ENCODE measurements at regions not wholly inside any gene's neighbourhood (a gene's known extent, or its start where the extent isn't known, plus 50 kb on each side); places are given as distances from the start of the nearest gene placed in this dataset.

GRCh38 chr12:94078736-94079509 is 69.5 kb upstream of the PLXNC1 start:
- TF ChIP-seq SIN3A (IDR thresholded peaks at IDR 0.05; ENCODE audit: low read depth) (no peak), ZBTB33 (IDR thresholded peaks at IDR 0.05; ENCODE audit: extremely low read depth, insufficient replicate concordance, low read length) (no peak), POLR2AphosphoS5 (IDR thresholded peaks at IDR 0.05; ENCODE audit: low read depth, low read length) (no peak)
- ChIA-PET RAD21 (ENCODE audit: low non-redundant PET in 1 of 2, low total read pairs in 2 of 2, uncharacterized antibody in 2 of 2, unreplicated experiment in 2 of 2) (no interaction called here), POLR2A (no interaction called here), CTCF (no interaction called here)
- no peak overlapping the region for H3K9ac ChIP-seq (ENCODE audit: low read length)
- H3K4me3 ChIP-seq (replicated peaks in 1 of 2; ENCODE audit: low read depth in 1 of 2, low read length in 2 of 2) = no peak overlapping the region
- BruUV-seq (replicated peaks) = no TSS peak
- H3K79me2 ChIP-seq (ENCODE audit: insufficient read depth, low read length) = no peaks in the 10 kb centered on the region
- DNase-seq (ENCODE audit: low read depth, low spot score) (no peak), ATAC-seq (no peak)
- H3K9me3 ChIP-seq (ENCODE audit: control insufficient read depth in 1 of 2, insufficient read depth in 1 of 2, low read depth in 1 of 2, low read length in 2 of 2) = no peaks in the 10 kb centered on the region
- no peaks in the 10 kb centered on the region for H3K36me3 ChIP-seq (ENCODE audit: control insufficient read depth in 1 of 2, insufficient read depth in 2 of 2, low read length in 2 of 2)
- H3K27me3 ChIP-seq (ENCODE audit: insufficient read depth, low read length) = no peaks in the 10 kb centered on the region
- H3K27ac ChIP-seq (ENCODE audit: low read depth, low read length) = no peak overlapping the region
- H3K9me2 ChIP-seq (ENCODE audit: insufficient read depth) = no peaks in the 10 kb centered on the region
- H4K20me1 ChIP-seq (ENCODE audit: insufficient read depth) = no peaks in the 10 kb centered on the region
- intact Hi-C loops (cut with micrococcal nuclease) = no loop called here
- 0 out of 4 replicates have a peak, but pooled peaks cover 0 to 3% of the 10 kb centered on the region in 2 experiments for H3K4me1 ChIP-seq (ENCODE audit: control insufficient read depth in 1 of 2, insufficient read depth in 2 of 2, low read length in 2 of 2)
- no peak overlapping the region for H3K4me2 ChIP-seq (ENCODE audit: low read length)
- no peak overlapping the region for H2AFZ ChIP-seq (ENCODE audit: low read depth, low read length, poor library complexity, severe bottlenecking)

GRCh38 chr12:94079566-94080340 is 68.6 kb upstream of the PLXNC1 start:
- no TSS peak for BruUV-seq (replicated peaks)
- H3K36me3 ChIP-seq (ENCODE audit: control insufficient read depth in 1 of 2, insufficient read depth in 2 of 2, low read length in 2 of 2) = no peaks in the 10 kb centered on the region
- no peaks in the 10 kb centered on the region for H4K20me1 ChIP-seq (ENCODE audit: insufficient read depth)
- RAD21 ChIA-PET (ENCODE audit: low non-redundant PET in 1 of 2, low total read pairs in 2 of 2, uncharacterized antibody in 2 of 2, unreplicated experiment in 2 of 2) = no interaction called here
- intact Hi-C loops (cut with micrococcal nuclease) = no loop called here
- no peak overlapping the region for H3K4me2 ChIP-seq (ENCODE audit: low read length)
- no peaks in the 10 kb centered on the region for H3K27me3 ChIP-seq (ENCODE audit: insufficient read depth, low read length)
- no peak overlapping the region for H3K4me3 ChIP-seq (replicated peaks in 1 of 2; ENCODE audit: low read depth in 1 of 2, low read length in 2 of 2)
- H3K9ac ChIP-seq (ENCODE audit: low read length) = no peak overlapping the region
- no peaks in the 10 kb centered on the region for H3K79me2 ChIP-seq (ENCODE audit: insufficient read depth, low read length)
- no peak for DNase-seq (ENCODE audit: low read depth, low spot score)
- no peak overlapping the region for H3K27ac ChIP-seq (ENCODE audit: low read depth, low read length)
- TF ChIP-seq ELF1 (IDR thresholded peaks at IDR 0.05; ENCODE audit: borderline replicate concordance, low read depth) (no peak), CBX3 (IDR thresholded peaks at IDR 0.05; ENCODE audit: low read depth) (no peak)
- H3K4me1 ChIP-seq (ENCODE audit: control insufficient read depth in 1 of 2, insufficient read depth in 2 of 2, low read length in 2 of 2) = 0 out of 4 replicates have a peak, but pooled peaks cover 0 to 3% of the 10 kb centered on the region in 2 experiments
- no peaks in the 10 kb centered on the region for H3K9me2 ChIP-seq (ENCODE audit: insufficient read depth)
- POLR2A ChIA-PET = no interaction called here
- no peaks in the 10 kb centered on the region for H3K9me3 ChIP-seq (ENCODE audit: control insufficient read depth in 1 of 2, insufficient read depth in 1 of 2, low read depth in 1 of 2, low read length in 2 of 2)
- CTCF ChIA-PET = no interaction called here
- no peak for ATAC-seq
- H2AFZ ChIP-seq (ENCODE audit: low read depth, low read length, poor library complexity, severe bottlenecking) = no peak overlapping the region

Data from HCT116 (cell line).